Left lung (tissue), 4 donors: ENCODE measurements at regions not wholly inside any gene's neighbourhood (a gene's known extent, or its start where the extent isn't known, plus 50 kb on each side); places are given as distances from the start of the nearest gene placed in this dataset.

Experiments used
- ATAC-seq: fragments of 200-7000 bp; cut with Tn5 transposase; one replicate; pipeline ENCODE4 v1.9.1; 2020; ENCODE audit warnings: moderate library complexity
- DNase-seq, 4 donors: peaks; one replicate each; pipeline ENCODE4 v3.0.0-alpha.2; 2013 to 2020
- H3K27ac ChIP-seq, 2 donors: fragments of 200-600 bp; sonication (generic) in 1 of 2; one replicate each; pipeline versions ENCODE4 v1.5.0 to v1.8.0; 2020 to 2021
- H3K27me3 ChIP-seq, 2 donors: fragments of 200-600 bp; sonication (generic) in 1 of 2; one replicate each; pipeline versions ENCODE4 v1.5.0 to v1.8.0; 2020 to 2021
- H3K36me3 ChIP-seq, 2 donors: fragments of 200-600 bp; sonication (generic) in 1 of 2; one replicate each; pipeline versions ENCODE4 v1.5.0 to v1.8.0; 2020 to 2021
- H3K4me1 ChIP-seq, 2 donors: fragments of 200-600 bp; one replicate each; pipeline ENCODE4 v1.8.0; 2021
- H3K4me3 ChIP-seq, 2 donors: fragments of 200-600 bp; sonication (generic) in 1 of 2; one replicate each; pipeline versions ENCODE4 v1.5.0 to v1.8.0; 2020 to 2021; ENCODE audit warnings: mild to moderate bottlenecking in 1 of 2
- H3K9me3 ChIP-seq, 2 donors: fragments of 200-600 bp; sonication (generic) in 1 of 2; one replicate each; pipeline versions ENCODE4 v1.5.0 to v1.8.0; 2020 to 2021
- CTCF ChIP-seq, 2 donors: fragments of 200-600 bp; sonication (generic) in 1 of 2; IDR thresholded peaks; one replicate each; pipeline versions ENCODE4 v1.5.0 to v1.8.0; 2021; ENCODE audit warnings: antibody characterized with exemption in 2 of 2
- intact Hi-C, 2 donors: fragments of 100-400 bp; cut with DNase I; formaldehyde crosslinking; loops; one replicate each; pipeline versions ENCODE4 v1.11.2 to v1.14.2; 2022
- donor health status: DM: no; HTN: yes; CAD: no.
- donor health status: DM: no; HTN: no; CAD: no.

GRCh38 chr6:166032366-166033200 is 135.1 kb downstream of the TBXT start:
- Histone ChIP-seq H3K9me3 (no peaks in the 10 kb centered on the region), H3K27ac (no peak overlapping the region), H3K4me3 (no peak overlapping the region), H3K4me1 (no peaks in the 10 kb centered on the region), H3K36me3 (no peaks in the 10 kb centered on the region), H3K27me3 (no peaks in the 10 kb centered on the region)
- no peak for DNase-seq
- TF ChIP-seq CTCF (IDR thresholded peaks at IDR 0.05) = no peak
- intact Hi-C loops = no loop called here
- ATAC-seq = peak; percentile 41

GRCh38 chr6:166031275-166031674 is 136.4 kb downstream of the TBXT start:
- H3K9me3 ChIP-seq = no peaks in the 10 kb centered on the region
- no peak overlapping the region for H3K4me3 ChIP-seq
- TF ChIP-seq CTCF (IDR thresholded peaks at IDR 0.05) = no peak
- no peaks in the 10 kb centered on the region for H3K4me1 ChIP-seq
- no peaks in the 10 kb centered on the region for H3K36me3 ChIP-seq
- DNase-seq (no peak), ATAC-seq (no peak)
- H3K27ac ChIP-seq = no peak overlapping the region
- intact Hi-C loops = no loop called here
- no peaks in the 10 kb centered on the region for H3K27me3 ChIP-seq

GRCh38 chr6:166029506-166029905 is 138.1 kb downstream of the TBXT start:
- Histone ChIP-seq H3K36me3 (no peaks in the 10 kb centered on the region), H3K4me1 (no peaks in the 10 kb centered on the region), H3K27me3 (no peaks in the 10 kb centered on the region), H3K4me3 (no peak overlapping the region), H3K9me3 (no peaks in the 10 kb centered on the region), H3K27ac (no peak overlapping the region)
- intact Hi-C loops = no loop called here
- DNase-seq (no peak), ATAC-seq (no peak)
- no peak for TF ChIP-seq CTCF (IDR thresholded peaks at IDR 0.05)

- Histone ChIP-seq H3K9me3 (no peaks in the 10 kb centered on the region), H3K4me3 (no peak overlapping the region), H3K27me3 (no peaks in the 10 kb centered on the region), H3K4me1 (no peaks in the 10 kb centered on the region), H3K27ac (no peak overlapping the region), H3K36me3 (no peaks in the 10 kb centered on the region)
- intact Hi-C loops = no loop called here
- DNase-seq (no peak), ATAC-seq (no peak)
- no peak for TF ChIP-seq CTCF (IDR thresholded peaks at IDR 0.05)
Observed at GRCh38 chr6:166027761-166028160, 139.9 kb downstream of the TBXT start.

GRCh38 chr6:166026586-166027126 is 141.0 kb downstream of the TBXT start:
- Histone ChIP-seq H3K9me3 (peaks cover 0 to 2% of the 10 kb centered on the region in 2 donors), H3K4me1 (no peaks in the 10 kb centered on the region), H3K36me3 (no peaks in the 10 kb centered on the region), H3K27ac (no peak overlapping the region), H3K4me3 (no peak overlapping the region), H3K27me3 (no peaks in the 10 kb centered on the region)
- intact Hi-C loops = no loop called here
- DNase-seq = no peak
- ATAC-seq = no peak
- TF ChIP-seq CTCF (IDR thresholded peaks at IDR 0.05) = no peak
